PC-9 (cell line): ENCODE measurements at regions not wholly inside any gene's neighbourhood (a gene's known extent, or its start where the extent isn't known, plus 50 kb on each side); places are given as distances from the start of the nearest gene placed in this dataset.
A peak's percentile ranks its signal among the peaks of the same experiment; 100 is the strongest.

Experiments used
- BruUV-seq: library from RNA; stranded (reverse); fragments of 400-500 nt; replicated peaks from 2 replicates; lab custom pipeline; 2021; lab: Mats Ljungman, UMichigan
- CTCF ChIA-PET: fragments of 300-600 bp; sonication (Branson Sonifier 250); formaldehyde crosslinking; loops from one replicate; lab custom pipeline; 2022; ENCODE audit warnings: antibody characterized with exemption; lab: Charles Lee
- POLR2A ChIA-PET: fragments of 300-600 bp; sonication (Branson Sonifier 250); formaldehyde crosslinking; loops from one replicate; lab custom pipeline; 2022; ENCODE audit warnings: antibody characterized with exemption; ENCODE audit not compliant: unreplicated experiment; lab: Charles Lee
- DNase-seq, 2 experiments: peaks; one replicate each; pipeline versions ENCODE4 v3.0.0 to v3.0.0-alpha.2; 2015 to 2022; ENCODE audit warnings: mixed read lengths in 1 of 2
- H2AFZ ChIP-seq: fragments of 200-600 bp; sonication (generic); 2 replicates; pipeline ENCODE4 v1.8.1; 2017; ENCODE audit warnings: antibody characterized with exemption
- H3F3A ChIP-seq: fragments of 200-600 bp; sonication (generic); 2 replicates; pipeline ENCODE4 v1.8.1; 2017; ENCODE audit warnings: antibody characterized with exemption, mild to moderate bottlenecking, low read depth; ENCODE audit not compliant: insufficient read depth
- H3K27ac ChIP-seq: fragments of 200-600 bp; sonication (generic); 2 replicates; pipeline ENCODE4 v1.6.1; 2016; ENCODE audit warnings: mixed run types
- H3K27me3 ChIP-seq: fragments of 200-600 bp; sonication (generic); 2 replicates; pipeline ENCODE4 v1.6.1; 2016; ENCODE audit warnings: low read depth, mixed run types; ENCODE audit not compliant: insufficient read depth
- H3K36me3 ChIP-seq: fragments of 200-600 bp; sonication (generic); 2 replicates; pipeline ENCODE4 v1.6.1; 2016; ENCODE audit warnings: low read depth, mixed run types
- H3K4me1 ChIP-seq: fragments of 200-600 bp; sonication (generic); replicated peaks from 2 replicates; pipeline ENCODE4 v1.6.1; 2016; ENCODE audit warnings: mixed run types; ENCODE audit not compliant: insufficient read depth
- H3K4me2 ChIP-seq: fragments of 200-600 bp; sonication (generic); 2 replicates; pipeline ENCODE4 v1.6.1; 2017; ENCODE audit warnings: mixed run types
- H3K4me3 ChIP-seq: fragments of 200-600 bp; sonication (generic); 2 replicates; pipeline ENCODE4 v1.6.1; 2016; ENCODE audit warnings: mixed run types
- H3K79me2 ChIP-seq: fragments of 200-600 bp; sonication (generic); 2 replicates; pipeline ENCODE4 v1.6.1; 2017; ENCODE audit warnings: low read depth, mixed run types
- H3K9me2 ChIP-seq: fragments of 200-600 bp; sonication (generic); 2 replicates; pipeline ENCODE4 v1.8.1; 2017; ENCODE audit warnings: mild to moderate bottlenecking; ENCODE audit not compliant: insufficient read depth
- H3K9me3 ChIP-seq: fragments of 200-600 bp; sonication (generic); 2 replicates; pipeline ENCODE4 v1.8.1; 2016; ENCODE audit warnings: low read depth; ENCODE audit not compliant: insufficient read depth
- H4K20me1 ChIP-seq: fragments of 200-600 bp; sonication (generic); 2 replicates; pipeline ENCODE4 v1.8.1; 2017; ENCODE audit not compliant: insufficient read depth
- CTCF ChIP-seq: fragments of 200-600 bp; sonication (generic); conservative IDR thresholded peaks from 2 replicates; pipeline ENCODE4 v1.6.1; 2017; ENCODE audit warnings: mixed run types, antibody characterized with exemption, mild to moderate bottlenecking, moderate library complexity
- EZH2 ChIP-seq: fragments of 200-600 bp; sonication (generic); IDR thresholded peaks from 2 replicates; pipeline ENCODE4 v1.8.0; 2017; ENCODE audit warnings: antibody characterized with exemption, low read depth
- intact Hi-C: fragments of 100-400 bp; cut with micrococcal nuclease; formaldehyde crosslinking; loops from one replicate; pipeline ENCODE4 v1.10.0; 2022; ENCODE audit not compliant: unreplicated experiment

- ChIA-PET CTCF (interaction anchor here (0.6 kb wide), 1 partner anchor 343 kb away, joined by 4 read pairs; no protein-coding TSS in a partner anchor), POLR2A (no interaction called here)
- Histone ChIP-seq H3K36me3 (no peaks in the 10 kb centered on the region), H3K4me1 (peaks cover 10% of the 10 kb centered on the region; the same call in 1 of the 2 replicates), H2AFZ (no peak overlapping the region), H3F3A (peaks cover 8% of the 10 kb centered on the region), H3K4me2 (no peak overlapping the region), H4K20me1 (no peaks in the 10 kb centered on the region), H3K4me3 (no peak overlapping the region), H3K9me2 (no peaks in the 10 kb centered on the region; the same call in 1 of the 2 replicates), H3K27ac (no peak overlapping the region), H3K27me3 (no peaks in the 10 kb centered on the region), H3K9me3 (no peaks in the 10 kb centered on the region), H3K79me2 (no peaks in the 10 kb centered on the region)
- intact Hi-C loops: no loop called here
- BruUV-seq: no TSS peak
- peak in 1 of 2 experiments; percentile 69 for DNase-seq
- no peak for TF ChIP-seq EZH2
- no peak for TF ChIP-seq CTCF
Observed at GRCh38 chr16:54677308-54677950, 253.2 kb upstream of the IRX5 start.

- no peaks in the 10 kb centered on the region for H3K9me3 ChIP-seq
- H4K20me1 ChIP-seq: no peaks in the 10 kb centered on the region
- no peaks in the 10 kb centered on the region for H3K36me3 ChIP-seq
- no peak for TF ChIP-seq EZH2
- no peak for TF ChIP-seq CTCF
- DNase-seq: no peak
- no peak overlapping the region for H3K27ac ChIP-seq
- no peaks in the 10 kb centered on the region for H3K79me2 ChIP-seq
- intact Hi-C loops: no loop called here
- CTCF ChIA-PET: no interaction called here
- H3K9me2 ChIP-seq: no peaks in the 10 kb centered on the region; the same call in 1 of the 2 replicates
- H3K4me3 ChIP-seq: no peak overlapping the region
- H2AFZ ChIP-seq: no peak overlapping the region
- POLR2A ChIA-PET: no interaction called here
- H3F3A ChIP-seq: peaks cover 8% of the 10 kb centered on the region
- BruUV-seq: no TSS peak
- no peaks in the 10 kb centered on the region for H3K27me3 ChIP-seq
- H3K4me1 ChIP-seq: peaks cover 10% of the 10 kb centered on the region; the same call in 1 of the 2 replicates
- no peak overlapping the region for H3K4me2 ChIP-seq
Observed at GRCh38 chr16:54673313-54673712, 257.4 kb upstream of the IRX5 start.

GRCh38 chr16:54672500-54672899 is 258.2 kb upstream of the IRX5 start:
- H3K79me2 ChIP-seq: no peaks in the 10 kb centered on the region
- intact Hi-C loops: no loop called here
- no peak overlapping the region for H3K4me2 ChIP-seq
- CTCF ChIA-PET: no interaction called here
- no peak overlapping the region for H2AFZ ChIP-seq
- TF ChIP-seq EZH2 (no peak), CTCF (no peak)
- no peaks in the 10 kb centered on the region for H3K27me3 ChIP-seq
- H4K20me1 ChIP-seq: no peaks in the 10 kb centered on the region
- no peak overlapping the region for H3K4me3 ChIP-seq
- H3K27ac ChIP-seq: no peak overlapping the region
- H3K4me1 ChIP-seq: peaks cover 9% of the 10 kb centered on the region; the same call in 1 of the 2 replicates
- peaks cover 2% of the 10 kb centered on the region; the same call in 1 of the 2 replicates for H3F3A ChIP-seq
- no peaks in the 10 kb centered on the region; the same call in 1 of the 2 replicates for H3K9me2 ChIP-seq
- POLR2A ChIA-PET: no interaction called here
- BruUV-seq: no TSS peak
- no peaks in the 10 kb centered on the region for H3K36me3 ChIP-seq
- H3K9me3 ChIP-seq: no peaks in the 10 kb centered on the region
- DNase-seq: no peak
